WI38 (cell line): ENCODE measurements at regions not wholly inside any gene's neighbourhood (a gene's known extent, or its start where the extent isn't known, plus 50 kb on each side); places are given as distances from the start of the nearest gene placed in this dataset.

ENCODE experiments used
- H3K4me3 ChIP-seq: 2 replicates; pipeline ENCODE4 v1.5.1; 2011; ENCODE audit warnings: low read depth, mild to moderate bottlenecking, control low read depth, low read length
- TF ChIP-seq, protein P1 (sequence below): IDR thresholded peaks from 2 replicates; pipeline ENCODE4 v1.5.1; 2012; ENCODE audit warnings: low read depth, mild to moderate bottlenecking, control low read depth, low read length

DNA sequence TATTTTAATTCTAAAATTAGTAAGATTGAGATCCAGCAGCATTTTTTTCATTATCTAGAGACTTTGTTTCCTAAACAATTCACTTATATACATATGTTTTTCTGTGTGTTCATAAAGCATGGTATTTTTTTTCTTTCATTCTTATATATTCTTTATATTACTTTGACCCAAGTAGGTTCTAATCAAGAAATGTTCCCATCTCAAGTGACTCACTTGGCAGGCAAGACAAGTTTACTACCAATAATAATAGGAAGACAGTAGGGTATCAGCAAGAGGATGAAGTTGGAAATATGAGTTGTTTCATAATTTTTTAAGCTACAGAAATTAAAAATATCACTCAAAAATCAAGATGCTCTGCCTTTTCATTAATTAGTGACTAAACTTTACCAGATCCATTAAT is 613.4 kb upstream of the ATP2B1 start:
- no peak overlapping the region for H3K4me3 ChIP-seq
- TF ChIP-seq, protein P1, sequence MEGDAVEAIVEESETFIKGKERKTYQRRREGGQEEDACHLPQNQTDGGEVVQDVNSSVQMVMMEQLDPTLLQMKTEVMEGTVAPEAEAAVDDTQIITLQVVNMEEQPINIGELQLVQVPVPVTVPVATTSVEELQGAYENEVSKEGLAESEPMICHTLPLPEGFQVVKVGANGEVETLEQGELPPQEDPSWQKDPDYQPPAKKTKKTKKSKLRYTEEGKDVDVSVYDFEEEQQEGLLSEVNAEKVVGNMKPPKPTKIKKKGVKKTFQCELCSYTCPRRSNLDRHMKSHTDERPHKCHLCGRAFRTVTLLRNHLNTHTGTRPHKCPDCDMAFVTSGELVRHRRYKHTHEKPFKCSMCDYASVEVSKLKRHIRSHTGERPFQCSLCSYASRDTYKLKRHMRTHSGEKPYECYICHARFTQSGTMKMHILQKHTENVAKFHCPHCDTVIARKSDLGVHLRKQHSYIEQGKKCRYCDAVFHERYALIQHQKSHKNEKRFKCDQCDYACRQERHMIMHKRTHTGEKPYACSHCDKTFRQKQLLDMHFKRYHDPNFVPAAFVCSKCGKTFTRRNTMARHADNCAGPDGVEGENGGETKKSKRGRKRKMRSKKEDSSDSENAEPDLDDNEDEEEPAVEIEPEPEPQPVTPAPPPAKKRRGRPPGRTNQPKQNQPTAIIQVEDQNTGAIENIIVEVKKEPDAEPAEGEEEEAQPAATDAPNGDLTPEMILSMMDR = no peak

DNA sequence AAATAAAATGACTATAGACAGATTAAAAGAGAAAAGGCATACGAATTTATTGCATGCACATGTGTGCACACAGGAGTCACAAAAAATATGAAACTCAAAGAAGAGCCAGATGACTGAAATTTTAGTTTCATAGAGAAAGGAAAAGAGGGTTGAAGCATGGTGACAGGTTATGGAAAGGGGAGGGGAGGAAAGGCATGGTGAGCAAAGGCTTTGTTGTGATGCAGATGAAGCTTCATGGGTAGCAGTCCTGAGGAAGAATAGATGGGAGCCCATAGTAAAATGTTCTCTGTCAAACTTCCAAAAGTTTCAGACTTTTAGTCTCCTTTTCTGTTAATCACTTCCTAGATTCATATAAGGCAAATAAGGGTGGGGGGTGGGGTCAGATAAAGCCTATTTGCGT is 612.7 kb upstream of the ATP2B1 start:
- no peak overlapping the region for H3K4me3 ChIP-seq
- TF ChIP-seq, protein P1 = no peak

DNA sequence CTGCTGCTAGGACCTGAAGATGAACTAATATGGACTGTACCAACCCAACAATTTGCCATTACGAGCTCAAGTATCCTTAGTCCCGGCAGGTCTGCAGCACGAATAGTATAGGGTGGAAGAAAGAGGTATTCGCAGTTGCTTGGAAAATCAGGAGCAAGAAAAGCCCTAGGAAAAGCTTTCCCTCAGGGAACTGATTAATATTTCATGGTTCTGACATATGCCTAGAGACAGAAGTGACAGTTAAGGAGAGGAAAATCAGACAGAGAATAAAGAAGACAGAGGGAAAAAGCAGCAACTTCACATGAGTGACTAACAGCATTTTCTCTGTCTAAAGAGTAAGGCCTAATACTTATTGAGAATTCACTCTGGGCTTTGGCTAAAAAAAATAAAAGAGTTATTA is 602.9 kb upstream of the ATP2B1 start:
- TF ChIP-seq, protein P1 = no peak
- H3K4me3 ChIP-seq = no peak overlapping the region

DNA sequence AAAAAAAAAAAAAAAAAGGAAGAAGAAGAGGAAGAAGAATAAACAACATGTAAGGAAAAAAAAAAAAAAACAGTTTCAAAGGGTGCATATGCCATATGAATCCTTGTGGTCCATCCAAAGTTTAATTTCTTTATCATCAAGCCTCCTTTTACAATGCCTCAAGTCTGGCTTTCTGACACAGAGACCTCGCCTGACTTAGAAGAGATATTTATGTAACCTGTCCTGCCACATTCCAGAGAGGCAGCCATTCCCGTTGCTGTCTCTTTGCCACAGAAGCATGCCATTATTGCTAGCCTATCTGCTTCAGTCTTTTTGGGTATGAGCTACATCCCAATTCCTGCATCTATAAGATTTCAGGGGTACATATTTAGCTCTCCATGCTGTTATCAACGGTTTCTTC is 596.7 kb upstream of the ATP2B1 start:
- H3K4me3 ChIP-seq = no peak overlapping the region
- TF ChIP-seq, protein P1 = no peak

DNA sequence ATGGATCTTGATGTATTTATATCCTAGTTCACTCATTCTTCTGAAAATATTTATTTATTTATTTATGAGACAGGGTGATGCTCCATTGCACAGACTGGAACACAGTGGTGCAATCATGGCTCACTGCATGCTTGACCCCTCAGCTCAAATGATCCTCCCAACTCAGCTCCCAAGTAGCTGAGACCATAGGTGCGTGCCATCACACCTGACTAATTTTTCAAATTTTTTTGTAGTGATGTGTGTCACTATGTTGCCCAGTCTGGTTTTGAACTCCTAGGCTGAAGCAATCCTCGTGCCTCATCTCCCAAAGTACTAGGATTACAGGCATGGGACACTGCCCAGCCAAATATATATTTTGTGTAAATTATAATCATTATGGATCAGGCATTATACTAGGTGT is 595.6 kb upstream of the ATP2B1 start:
- TF ChIP-seq, protein P1 = no peak

DNA sequence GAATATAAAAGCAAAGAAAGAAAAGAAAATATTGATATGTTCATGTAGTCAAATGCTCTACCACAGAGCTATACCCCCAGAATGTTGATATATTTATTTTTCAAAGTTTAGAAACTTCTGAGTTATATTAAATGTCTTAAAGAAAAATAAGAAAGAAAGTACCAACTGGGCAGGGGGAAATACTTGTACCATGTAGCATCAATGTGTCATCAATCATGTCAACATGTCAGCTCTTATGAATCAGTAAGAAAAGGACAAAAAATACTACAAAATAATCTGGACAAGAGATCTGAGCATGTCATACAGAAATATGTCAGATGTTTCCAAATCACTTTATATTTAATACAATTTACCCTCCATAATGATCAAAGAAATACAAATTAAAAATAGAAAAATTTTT is 595.1 kb upstream of the ATP2B1 start:
- H3K4me3 ChIP-seq = no peak overlapping the region
- TF ChIP-seq, protein P1 = no peak

More for the DNA sequence above, 595.6 kb upstream of the ATP2B1 start:
- no peak overlapping the region for H3K4me3 ChIP-seq

DNA sequence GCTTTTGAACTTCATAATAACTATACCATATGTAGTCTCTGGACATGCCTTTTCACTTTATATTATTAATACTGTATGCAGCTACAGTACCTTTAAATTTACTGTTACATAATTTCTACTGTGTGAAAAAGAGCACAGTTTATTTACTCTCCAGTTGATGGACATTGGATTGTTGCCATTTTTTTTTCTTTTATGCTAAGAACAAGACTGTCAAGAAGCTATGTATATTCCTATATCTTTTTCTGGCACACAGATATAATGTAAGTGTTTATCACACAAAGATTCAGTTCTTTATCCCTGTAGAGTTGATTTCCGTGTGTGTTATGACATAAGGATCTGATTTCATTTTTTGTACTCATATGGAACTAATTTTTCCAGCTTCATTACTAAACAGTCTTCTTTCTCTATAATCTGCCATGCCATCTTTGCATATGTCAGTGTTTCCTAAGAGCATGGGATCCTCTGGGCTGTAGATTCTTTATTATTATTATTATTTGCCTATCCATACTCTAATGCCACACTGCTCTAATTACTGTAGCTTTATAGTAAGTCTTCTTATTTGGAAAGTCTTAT is 593.0 kb upstream of the ATP2B1 start:
- no peak overlapping the region for H3K4me3 ChIP-seq
- TF ChIP-seq, protein P1 = no peak
